OCI-LY7 (cell line): ENCODE measurements at regions not wholly inside any gene's neighbourhood (a gene's known extent, or its start where the extent isn't known, plus 50 kb on each side); places are given as distances from the start of the nearest gene placed in this dataset.

Source experiments
- BruUV-seq: library from RNA; stranded (reverse); fragments of 400-500 nt; replicated peaks from 2 replicates; lab custom pipeline; 2021; lab: Mats Ljungman, UMichigan
- CTCF ChIA-PET: fragments of 300-600 bp; sonication (Branson Sonifier 250); formaldehyde crosslinking; loops from one replicate; lab custom pipeline; 2022; ENCODE audit warnings: antibody characterized with exemption; ENCODE audit not compliant: unreplicated experiment; lab: Charles Lee
- POLR2A ChIA-PET: fragments of 300-600 bp; sonication (Branson Sonifier 250); formaldehyde crosslinking; loops from one replicate; lab custom pipeline; 2022; ENCODE audit warnings: antibody characterized with exemption; lab: Charles Lee
- DNase-seq: peaks from one replicate; pipeline ENCODE4 v3.0.0-alpha.2; 2015; ENCODE audit warnings: low spot score
- H2AFZ ChIP-seq: fragments of 200-600 bp; sonication (generic), shearing (Covaris generic); 2 replicates; pipeline ENCODE4 v1.6.1; 2014; ENCODE audit warnings: mild to moderate bottlenecking, antibody characterized with exemption, low read length, moderate library complexity
- H3K27ac ChIP-seq: fragments of 200-600 bp; sonication (generic); 2 replicates; pipeline ENCODE4 v1.5.1; 2014; ENCODE audit warnings: mixed run types, low read depth, mild to moderate bottlenecking, moderate library complexity, low read length, inconsistent platforms; ENCODE audit not compliant: poor library complexity, severe bottlenecking
- H3K36me3 ChIP-seq: fragments of 200-600 bp; sonication (generic); 2 replicates; pipeline ENCODE4 v1.6.1; 2014; ENCODE audit warnings: mild to moderate bottlenecking, antibody characterized with exemption, low read length, moderate library complexity, mixed read lengths; ENCODE audit not compliant: insufficient read depth
- H3K4me1 ChIP-seq: fragments of 200-600 bp; sonication (generic); 2 replicates; pipeline ENCODE4 v1.5.1; 2014; ENCODE audit warnings: mild to moderate bottlenecking, low read length; ENCODE audit not compliant: insufficient read depth, poor library complexity, severe bottlenecking
- H3K4me2 ChIP-seq: fragments of 200-600 bp; sonication (generic); 2 replicates; pipeline ENCODE4 v1.6.1; 2014; ENCODE audit warnings: mild to moderate bottlenecking, low read length
- H3K4me3 ChIP-seq: fragments of 200-600 bp; sonication (generic); 2 replicates; pipeline ENCODE4 v1.5.1; 2014; ENCODE audit warnings: mild to moderate bottlenecking, low read depth, low read length; ENCODE audit not compliant: poor library complexity, severe bottlenecking
- H3K79me2 ChIP-seq: fragments of 200-600 bp; sonication (generic); 2 replicates; pipeline ENCODE4 v1.6.1; 2016; ENCODE audit warnings: low read depth, mild to moderate bottlenecking, low read length, moderate library complexity, mixed read lengths; ENCODE audit not compliant: insufficient read depth
- H3K9me2 ChIP-seq: fragments of 200-600 bp; sonication (generic); 2 replicates; pipeline ENCODE4 v1.6.1; 2016; ENCODE audit warnings: mild to moderate bottlenecking, low read length, mixed read lengths; ENCODE audit not compliant: insufficient read depth
- H3K9me3 ChIP-seq: fragments of 200-600 bp; sonication (generic); 2 replicates; pipeline ENCODE4 v1.6.1; 2014; ENCODE audit warnings: mild to moderate bottlenecking, mixed run types, low read length, mixed read lengths
- H4K20me1 ChIP-seq: fragments of 200-600 bp; sonication (generic); 2 replicates; pipeline ENCODE4 v1.6.1; 2014; ENCODE audit warnings: mild to moderate bottlenecking, antibody characterized with exemption, low read length, moderate library complexity, mixed read lengths; ENCODE audit not compliant: insufficient read depth
- EZH2phosphoT487 ChIP-seq: fragments of 200-600 bp; sonication (generic); IDR thresholded peaks from 2 replicates; pipeline ENCODE4 v1.6.1; 2018; ENCODE audit warnings: low read depth, borderline replicate concordance, mild to moderate bottlenecking, mixed run types, antibody characterized with exemption, low read length, moderate library complexity, mixed read lengths
- intact Hi-C: fragments of 100-400 bp; cut with micrococcal nuclease; formaldehyde crosslinking; loops from one replicate; pipeline ENCODE4 v1.10.0; 2022; ENCODE audit not compliant: unreplicated experiment
- TF ChIP-seq, protein P1 (sequence below): fragments of 200-600 bp; sonication (generic); conservative IDR thresholded peaks from 2 replicates; pipeline ENCODE4 v1.5.1; 2014; ENCODE audit warnings: mild to moderate bottlenecking, antibody characterized with exemption, low read length, moderate library complexity, mixed read lengths

DNA sequence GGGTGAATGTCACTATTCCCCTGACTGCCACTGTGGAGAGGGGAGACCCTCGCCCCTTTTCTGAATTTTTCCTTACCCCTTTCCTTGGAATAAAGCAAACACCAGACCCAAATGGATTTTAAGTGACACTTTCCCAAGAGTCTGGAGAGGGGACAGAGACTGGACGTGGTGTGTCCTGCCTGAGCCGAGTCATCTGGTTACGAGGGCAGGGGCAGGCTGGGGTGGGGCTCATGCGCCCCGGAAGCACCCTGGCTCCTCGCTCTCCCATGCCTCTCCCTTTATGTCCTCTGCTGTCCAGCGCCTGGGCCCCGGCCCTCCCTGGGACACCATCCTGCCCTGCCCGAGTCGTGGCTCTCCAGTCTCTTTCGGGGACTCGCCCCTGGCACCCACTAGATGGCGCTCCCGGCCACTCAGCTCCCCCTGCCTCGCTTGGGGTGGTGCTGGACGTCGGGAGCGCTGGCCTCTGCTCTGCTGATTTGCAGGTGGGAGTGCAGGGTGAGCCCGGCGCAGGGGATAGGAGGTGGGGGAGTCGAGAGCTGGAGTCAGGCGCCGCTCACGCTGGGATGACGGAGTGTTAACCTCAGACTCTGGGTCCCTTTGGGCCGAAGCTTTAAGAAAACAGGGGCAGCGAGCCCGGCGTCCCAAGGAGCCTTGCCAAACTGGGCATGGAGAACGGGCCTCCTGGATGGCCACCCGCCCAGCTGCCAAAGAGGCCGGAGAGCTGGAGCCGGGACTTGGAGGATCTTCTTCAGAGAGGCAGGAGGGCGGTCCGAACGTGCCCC lies 89.8 kb downstream of the RPS6KA4 start:
- Histone ChIP-seq H3K9me2 (no peaks in the 10 kb centered on the region), H3K9me3 (no peaks in the 10 kb centered on the region), H3K27ac (peak overlapping the region; percentile 56), H3K4me1 (peaks cover 22% of the 10 kb centered on the region), H3K4me2 (peak overlapping the region; percentile 86), H4K20me1 (no peaks in the 10 kb centered on the region), H3K36me3 (no peaks in the 10 kb centered on the region), H3K4me3 (peak overlapping the region; percentile 56), H2AFZ (peak overlapping the region; percentile 85), H3K79me2 (no peaks in the 10 kb centered on the region)
- ChIA-PET CTCF (interaction anchor here (0.6 to 1.8 kb wide), 5 partner anchors 9 to 202 kb away, joined by 3 to 9 read pairs (median 3); partner anchors contain the start of genes PRDX5 and TRMT112), POLR2A (no interaction called here)
- no TSS peak for BruUV-seq
- TF ChIP-seq, protein P1, sequence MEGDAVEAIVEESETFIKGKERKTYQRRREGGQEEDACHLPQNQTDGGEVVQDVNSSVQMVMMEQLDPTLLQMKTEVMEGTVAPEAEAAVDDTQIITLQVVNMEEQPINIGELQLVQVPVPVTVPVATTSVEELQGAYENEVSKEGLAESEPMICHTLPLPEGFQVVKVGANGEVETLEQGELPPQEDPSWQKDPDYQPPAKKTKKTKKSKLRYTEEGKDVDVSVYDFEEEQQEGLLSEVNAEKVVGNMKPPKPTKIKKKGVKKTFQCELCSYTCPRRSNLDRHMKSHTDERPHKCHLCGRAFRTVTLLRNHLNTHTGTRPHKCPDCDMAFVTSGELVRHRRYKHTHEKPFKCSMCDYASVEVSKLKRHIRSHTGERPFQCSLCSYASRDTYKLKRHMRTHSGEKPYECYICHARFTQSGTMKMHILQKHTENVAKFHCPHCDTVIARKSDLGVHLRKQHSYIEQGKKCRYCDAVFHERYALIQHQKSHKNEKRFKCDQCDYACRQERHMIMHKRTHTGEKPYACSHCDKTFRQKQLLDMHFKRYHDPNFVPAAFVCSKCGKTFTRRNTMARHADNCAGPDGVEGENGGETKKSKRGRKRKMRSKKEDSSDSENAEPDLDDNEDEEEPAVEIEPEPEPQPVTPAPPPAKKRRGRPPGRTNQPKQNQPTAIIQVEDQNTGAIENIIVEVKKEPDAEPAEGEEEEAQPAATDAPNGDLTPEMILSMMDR = peak; percentile 89
- TF ChIP-seq EZH2phosphoT487 = no peak
- intact Hi-C loops = loop anchor here (2.0 kb wide), 1 partner anchor 204 kb away; no protein-coding TSS in a partner anchor
- DNase-seq = peak; percentile 79

DNA sequence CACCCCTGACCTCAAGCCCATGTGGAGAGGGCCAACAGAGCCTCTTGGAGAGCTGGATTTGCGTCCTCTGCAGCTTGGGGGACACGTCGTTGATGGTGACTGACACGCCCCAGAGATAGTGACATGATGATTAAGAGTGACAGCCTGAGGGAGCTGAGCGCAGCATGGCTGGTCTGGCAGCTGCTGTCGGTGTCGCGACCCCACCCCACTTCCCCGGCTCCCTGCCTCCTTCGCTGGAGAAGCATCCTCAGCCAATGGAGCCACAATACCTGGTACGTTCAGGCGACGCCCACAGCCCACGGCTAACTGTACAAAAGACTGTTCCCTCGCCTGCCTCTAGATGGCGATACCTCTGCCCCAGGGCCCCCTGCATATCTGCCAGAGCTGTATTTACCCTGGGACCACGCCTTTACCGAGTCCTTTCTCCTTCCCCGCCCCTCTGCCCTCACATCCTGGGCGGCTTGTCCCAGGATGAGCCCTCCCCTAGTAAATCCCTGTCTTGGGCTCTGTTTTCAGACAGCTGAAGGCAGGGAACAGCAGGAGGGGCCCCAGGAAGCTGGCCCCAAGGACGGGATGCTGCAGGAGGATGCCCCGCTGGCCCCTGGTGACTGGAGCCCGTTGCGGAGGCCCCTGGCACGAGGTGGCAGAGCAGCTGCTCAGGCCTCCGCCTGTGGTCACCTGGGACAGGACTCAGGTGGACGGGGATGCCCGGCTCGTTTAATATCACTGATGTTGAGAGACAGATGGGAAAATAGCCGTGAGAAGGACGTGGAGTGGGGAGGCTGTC lies 90.6 kb downstream of the RPS6KA4 start:
- Histone ChIP-seq H3K9me3 (no peaks in the 10 kb centered on the region), H2AFZ (peak overlapping the region; percentile 85), H3K79me2 (no peaks in the 10 kb centered on the region), H4K20me1 (no peaks in the 10 kb centered on the region), H3K36me3 (no peaks in the 10 kb centered on the region), H3K4me3 (peak overlapping the region; percentile 56), H3K9me2 (no peaks in the 10 kb centered on the region), H3K27ac (peak overlapping the region; percentile 56), H3K4me1 (peaks cover 22% of the 10 kb centered on the region), H3K4me2 (peak overlapping the region; percentile 86)
- no peak for TF ChIP-seq EZH2phosphoT487
- TF ChIP-seq, protein P1 = peak; percentile 81
- CTCF ChIA-PET = interaction anchor here (0.6 to 1.8 kb wide), 6 partner anchors 10 to 201 kb away, joined by 3 to 9 read pairs (median 3); partner anchors contain the start of genes PRDX5 and TRMT112
- POLR2A ChIA-PET = no interaction called here
- intact Hi-C loops = loop anchor here (2.0 kb wide), 1 partner anchor 203 kb away; no protein-coding TSS in a partner anchor
- peak; percentile 82 for DNase-seq
- no TSS peak for BruUV-seq
